ENCODE measurements at regions not wholly inside any gene's neighbourhood (a gene's known extent, or its start where the extent isn't known, plus 50 kb on each side); places are given as distances from the start of the nearest gene placed in this dataset.

DNA sequence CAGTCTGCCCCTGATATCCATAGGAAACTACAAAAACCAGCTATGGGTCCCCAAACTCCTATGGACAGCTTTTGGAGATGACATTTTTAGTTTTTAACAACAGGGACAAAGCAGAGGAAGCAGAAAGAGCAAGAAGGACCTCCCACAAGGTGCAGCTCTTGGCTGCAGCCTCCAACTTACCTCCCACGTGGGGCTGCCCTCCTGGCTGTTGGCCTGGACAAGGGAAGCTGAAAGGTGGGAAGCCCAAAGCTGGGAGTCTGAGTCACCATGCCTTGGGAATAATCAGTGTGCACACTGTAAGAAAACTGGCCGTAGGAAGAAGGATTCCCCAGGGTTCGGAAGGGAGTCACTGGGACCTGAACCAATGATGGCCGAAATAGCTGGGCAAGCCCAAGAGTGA, 51.8 kb upstream of the PAX1 start:
- TF ChIP-seq, protein P1, sequence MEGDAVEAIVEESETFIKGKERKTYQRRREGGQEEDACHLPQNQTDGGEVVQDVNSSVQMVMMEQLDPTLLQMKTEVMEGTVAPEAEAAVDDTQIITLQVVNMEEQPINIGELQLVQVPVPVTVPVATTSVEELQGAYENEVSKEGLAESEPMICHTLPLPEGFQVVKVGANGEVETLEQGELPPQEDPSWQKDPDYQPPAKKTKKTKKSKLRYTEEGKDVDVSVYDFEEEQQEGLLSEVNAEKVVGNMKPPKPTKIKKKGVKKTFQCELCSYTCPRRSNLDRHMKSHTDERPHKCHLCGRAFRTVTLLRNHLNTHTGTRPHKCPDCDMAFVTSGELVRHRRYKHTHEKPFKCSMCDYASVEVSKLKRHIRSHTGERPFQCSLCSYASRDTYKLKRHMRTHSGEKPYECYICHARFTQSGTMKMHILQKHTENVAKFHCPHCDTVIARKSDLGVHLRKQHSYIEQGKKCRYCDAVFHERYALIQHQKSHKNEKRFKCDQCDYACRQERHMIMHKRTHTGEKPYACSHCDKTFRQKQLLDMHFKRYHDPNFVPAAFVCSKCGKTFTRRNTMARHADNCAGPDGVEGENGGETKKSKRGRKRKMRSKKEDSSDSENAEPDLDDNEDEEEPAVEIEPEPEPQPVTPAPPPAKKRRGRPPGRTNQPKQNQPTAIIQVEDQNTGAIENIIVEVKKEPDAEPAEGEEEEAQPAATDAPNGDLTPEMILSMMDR (IDR thresholded peaks at IDR 0.05; ENCODE audit: low read length) = no peak
- TF ChIP-seq EZH2 (IDR thresholded peaks at IDR 0.05; ENCODE audit: borderline replicate concordance, low read length) = no peak
- Histone ChIP-seq H3K4me2 (ENCODE audit: low read length) (no peak overlapping the region), H3K9me2 (ENCODE audit: low read depth, low read length) (no peaks in the 10 kb centered on the region), H3K79me2 (ENCODE audit: insufficient read depth, low read length) (no peaks in the 10 kb centered on the region), H3F3A (ENCODE audit: insufficient read depth, low read length) (no peaks in the 10 kb centered on the region), H3K4me1 (ENCODE audit: insufficient read depth, low read length, severe bottlenecking) (no peaks in the 10 kb centered on the region), H3K9me3 (ENCODE audit: low read length) (no peaks in the 10 kb centered on the region), H3K27ac (ENCODE audit: low read depth, low read length, poor library complexity, severe bottlenecking) (no peak overlapping the region), H3K9ac (ENCODE audit: low read length) (no peak overlapping the region), H3K27me3 (ENCODE audit: insufficient read depth, low read length) (no peaks in the 10 kb centered on the region), H4K20me1 (ENCODE audit: insufficient read depth, low read length) (no peaks in the 10 kb centered on the region), H3K36me3 (ENCODE audit: insufficient read depth, low read length) (no peaks in the 10 kb centered on the region), H3K4me3 (ENCODE audit: low read depth, low read length, poor library complexity, severe bottlenecking) (no peak overlapping the region), H2AFZ (ENCODE audit: low read length) (no peak overlapping the region)

DNA sequence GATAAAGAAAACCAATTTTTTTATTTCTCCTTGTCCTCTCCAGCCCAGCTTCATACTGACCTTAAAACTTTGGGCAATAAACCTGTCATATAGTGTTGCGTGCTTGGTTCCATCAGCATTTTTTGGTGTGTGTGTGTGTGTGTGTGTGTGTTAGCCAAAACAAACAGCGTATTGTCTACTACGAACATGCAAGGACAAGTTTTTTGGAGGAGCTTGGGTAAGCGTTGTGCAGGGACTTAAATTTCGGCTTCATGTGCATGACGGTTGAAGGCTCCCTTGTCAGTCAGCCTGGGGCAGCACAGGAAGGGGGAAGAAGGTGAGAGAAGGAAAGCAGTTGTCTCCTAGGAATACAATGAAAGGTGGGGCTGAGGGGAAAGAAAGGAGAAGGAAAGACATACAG, 62.0 kb upstream of the PAX1 start:
- no peaks in the 10 kb centered on the region for H3K4me1 ChIP-seq (ENCODE audit: insufficient read depth, low read length, severe bottlenecking)
- no peak for TF ChIP-seq EZH2 (IDR thresholded peaks at IDR 0.05; ENCODE audit: borderline replicate concordance, low read length)
- TF ChIP-seq, protein P1 (IDR thresholded peaks at IDR 0.05; ENCODE audit: low read length) = no peak
- H3K79me2 ChIP-seq (ENCODE audit: insufficient read depth, low read length) = no peaks in the 10 kb centered on the region
- H2AFZ ChIP-seq (ENCODE audit: low read length) = no peak overlapping the region
- no peak overlapping the region for H3K4me3 ChIP-seq (ENCODE audit: low read depth, low read length, poor library complexity, severe bottlenecking)
- H3K36me3 ChIP-seq (ENCODE audit: insufficient read depth, low read length) = no peaks in the 10 kb centered on the region
- no peak overlapping the region for H3K4me2 ChIP-seq (ENCODE audit: low read length)
- no peaks in the 10 kb centered on the region for H3F3A ChIP-seq (ENCODE audit: insufficient read depth, low read length)
- H3K27me3 ChIP-seq (ENCODE audit: insufficient read depth, low read length) = no peaks in the 10 kb centered on the region
- H3K27ac ChIP-seq (ENCODE audit: low read depth, low read length, poor library complexity, severe bottlenecking) = no peak overlapping the region
- H4K20me1 ChIP-seq (ENCODE audit: insufficient read depth, low read length) = no peaks in the 10 kb centered on the region
- no peaks in the 10 kb centered on the region for H3K9me2 ChIP-seq (ENCODE audit: low read depth, low read length)
- H3K9me3 ChIP-seq (ENCODE audit: low read length) = no peaks in the 10 kb centered on the region
- H3K9ac ChIP-seq (ENCODE audit: low read length) = no peak overlapping the region

GRCh38 chr20:21640556-21640955, 64.9 kb upstream of the PAX1 start:
- Histone ChIP-seq H3K27me3 (ENCODE audit: insufficient read depth, low read length) (no peaks in the 10 kb centered on the region), H3K36me3 (ENCODE audit: insufficient read depth, low read length) (no peaks in the 10 kb centered on the region), H3K79me2 (ENCODE audit: insufficient read depth, low read length) (no peaks in the 10 kb centered on the region), H3K4me3 (ENCODE audit: low read depth, low read length, poor library complexity, severe bottlenecking) (no peak overlapping the region), H3K4me1 (ENCODE audit: insufficient read depth, low read length, severe bottlenecking) (no peaks in the 10 kb centered on the region), H3F3A (ENCODE audit: insufficient read depth, low read length) (no peaks in the 10 kb centered on the region), H3K9me3 (ENCODE audit: low read length) (no peaks in the 10 kb centered on the region), H3K27ac (ENCODE audit: low read depth, low read length, poor library complexity, severe bottlenecking) (no peak overlapping the region), H4K20me1 (ENCODE audit: insufficient read depth, low read length) (no peaks in the 10 kb centered on the region), H3K4me2 (ENCODE audit: low read length) (no peak overlapping the region), H2AFZ (ENCODE audit: low read length) (no peak overlapping the region), H3K9ac (ENCODE audit: low read length) (no peak overlapping the region), H3K9me2 (ENCODE audit: low read depth, low read length) (no peaks in the 10 kb centered on the region)
- no peak for TF ChIP-seq EZH2 (IDR thresholded peaks at IDR 0.05; ENCODE audit: borderline replicate concordance, low read length)
- TF ChIP-seq, protein P1 (IDR thresholded peaks at IDR 0.05; ENCODE audit: low read length) = peak; percentile 52
